ENCODE measurements at regions not wholly inside any gene's neighbourhood (a gene's known extent, or its start where the extent isn't known, plus 50 kb on each side); places are given as distances from the start of the nearest gene placed in this dataset.

DNA sequence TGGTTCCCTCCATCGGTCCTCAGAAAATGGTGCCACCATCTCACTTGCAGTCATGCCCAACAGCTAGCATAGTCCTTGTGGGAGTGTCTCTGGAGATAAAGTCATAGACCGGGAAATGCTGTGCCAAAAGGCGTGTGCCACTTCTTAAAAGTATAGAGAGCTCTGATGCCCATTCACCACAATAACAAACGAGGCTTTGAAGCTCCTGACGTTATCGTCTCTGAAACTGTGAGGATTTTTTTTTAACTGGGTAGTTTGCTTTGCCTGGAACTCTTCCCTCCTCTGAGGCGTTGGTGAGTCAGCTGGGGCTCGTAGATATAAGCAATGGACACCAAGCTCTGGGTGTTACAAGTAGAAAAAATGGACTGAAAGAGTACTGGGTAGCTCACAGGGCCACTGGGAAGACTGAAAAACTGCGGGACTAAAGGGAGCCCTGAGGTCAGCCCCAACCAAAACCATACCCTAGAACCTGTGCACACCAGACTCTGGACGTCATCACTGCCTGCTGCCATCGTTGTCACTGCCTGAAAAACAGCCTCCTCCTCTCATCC is 89.4 kb upstream of the TRIM2 start:
- peak; percentile 81 for DNase-seq
- Histone ChIP-seq H3K36me3 (no peaks in the 10 kb centered on the region), H3K9me3 (no peaks in the 10 kb centered on the region), H3K27me3 (no peaks in the 10 kb centered on the region), H3K4me3 (no peak overlapping the region)

DNA sequence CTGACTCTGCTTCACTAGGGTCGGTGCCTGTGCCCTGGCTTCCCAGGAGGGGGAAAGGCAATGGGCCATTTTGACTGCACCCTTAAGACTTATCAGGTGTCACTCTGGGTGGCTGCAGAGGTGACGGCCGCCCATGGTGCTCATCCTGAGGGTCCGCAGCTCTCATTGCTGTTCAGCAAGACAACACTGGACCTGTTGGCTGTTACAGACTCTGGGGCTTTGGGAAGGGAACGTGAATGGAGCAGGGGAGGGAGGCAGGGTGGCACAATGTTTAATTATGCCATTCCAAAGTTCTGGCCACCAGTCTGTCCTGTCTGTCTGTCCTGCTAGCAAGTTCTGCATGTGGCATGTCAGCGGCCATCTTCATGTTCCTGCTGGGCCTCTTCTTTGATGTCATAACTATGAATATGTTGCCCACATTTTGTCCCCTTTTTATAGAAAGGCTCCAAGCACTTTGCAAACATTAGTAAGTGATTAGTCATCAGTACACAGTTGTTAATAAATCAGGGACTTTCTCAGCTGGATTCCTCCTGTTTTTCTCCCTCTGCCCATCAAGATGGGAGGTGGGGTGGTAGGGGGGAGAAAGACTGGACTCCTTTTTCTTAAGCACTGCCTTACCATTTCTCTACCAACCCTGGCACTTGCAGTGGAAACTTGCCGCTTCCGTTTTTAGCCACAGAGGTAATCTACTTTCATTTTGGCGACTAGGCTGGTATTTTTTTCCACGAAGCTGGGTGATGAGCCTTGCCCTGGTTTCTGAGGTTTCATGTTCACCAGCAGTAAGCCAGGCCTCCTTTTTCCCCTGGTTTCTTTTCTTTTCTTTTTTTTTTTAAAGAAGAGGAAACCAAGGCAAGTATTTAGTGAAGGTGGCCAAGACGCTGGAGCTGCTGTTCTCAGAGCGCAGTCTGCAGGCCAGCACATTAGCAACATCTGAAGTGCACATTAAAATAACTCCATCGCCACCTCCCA is 88.6 kb upstream of the TRIM2 start:
- Histone ChIP-seq H3K9me3 (no peaks in the 10 kb centered on the region), H3K27me3 (no peaks in the 10 kb centered on the region), H3K4me3 (peak overlapping the region; percentile 10; the same call in 1 of the 2 replicates), H3K36me3 (no peaks in the 10 kb centered on the region)
- DNase-seq = peak; percentile 56

DNA sequence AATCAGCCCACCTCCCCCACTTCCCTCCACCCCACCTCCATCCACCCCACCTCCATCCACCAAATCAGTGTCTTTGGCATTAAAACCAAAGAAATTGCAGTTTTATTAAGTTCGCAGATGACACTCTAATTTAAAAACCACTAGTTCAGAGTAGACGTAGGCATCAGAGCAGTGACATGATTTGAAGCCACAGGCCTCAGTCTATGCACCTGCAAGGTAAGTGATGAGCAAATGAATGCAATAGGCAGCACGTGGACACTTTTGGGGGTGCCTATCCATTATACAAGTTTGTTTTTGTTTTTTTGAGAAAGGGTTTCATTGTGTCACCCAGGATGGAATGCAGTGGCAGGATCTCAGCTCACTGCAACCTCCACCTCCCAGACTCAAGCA is 88.0 kb upstream of the TRIM2 start:
- Histone ChIP-seq H3K9me3 (no peaks in the 10 kb centered on the region), H3K36me3 (no peaks in the 10 kb centered on the region), H3K27me3 (no peaks in the 10 kb centered on the region), H3K4me3 (no peak overlapping the region)
- DNase-seq = no peak

DNA sequence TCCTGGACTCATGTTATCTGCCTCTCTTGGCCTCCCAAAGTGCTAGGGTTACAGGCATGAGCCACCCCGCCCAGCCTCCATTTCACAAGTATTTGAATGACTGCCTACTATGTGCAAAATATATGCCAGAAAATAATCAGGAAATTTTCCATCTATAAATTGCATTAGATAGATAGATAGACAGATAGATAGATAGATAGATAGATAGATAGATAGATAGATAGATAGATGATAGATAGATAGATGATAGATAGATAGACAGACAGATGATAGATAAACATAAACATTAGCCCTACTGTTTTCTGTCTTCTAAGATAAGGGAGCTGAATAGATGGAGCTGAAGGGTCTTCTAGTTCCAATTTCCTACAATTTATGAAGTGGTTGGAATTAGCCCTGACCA is 87.4 kb upstream of the TRIM2 start:
- no peak for DNase-seq
- Histone ChIP-seq H3K36me3 (no peaks in the 10 kb centered on the region), H3K4me3 (no peak overlapping the region), H3K27me3 (no peaks in the 10 kb centered on the region), H3K9me3 (no peaks in the 10 kb centered on the region)

DNA sequence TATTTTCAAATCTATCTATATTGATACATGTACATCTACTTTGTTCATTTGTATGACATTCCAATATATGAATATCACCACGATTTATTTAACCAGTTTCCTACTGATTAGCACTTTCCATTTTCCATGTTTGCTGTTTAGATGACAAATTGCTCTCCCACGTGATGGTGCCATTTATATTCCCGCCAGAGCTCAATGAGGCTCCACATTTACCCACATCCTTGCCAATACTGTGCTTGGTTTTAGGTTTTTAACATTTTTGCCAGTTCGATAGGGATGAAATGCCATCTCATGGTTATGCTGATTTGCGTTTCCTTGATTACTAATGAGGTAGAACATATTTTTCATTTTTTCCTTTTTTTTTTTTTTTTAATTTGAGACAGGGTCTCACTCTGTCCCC is 86.7 kb upstream of the TRIM2 start:
- H3K4me3 ChIP-seq = no peak overlapping the region
- no peaks in the 10 kb centered on the region for H3K36me3 ChIP-seq
- H3K27me3 ChIP-seq = no peaks in the 10 kb centered on the region
- no peaks in the 10 kb centered on the region for H3K9me3 ChIP-seq
- DNase-seq = no peak

DNA sequence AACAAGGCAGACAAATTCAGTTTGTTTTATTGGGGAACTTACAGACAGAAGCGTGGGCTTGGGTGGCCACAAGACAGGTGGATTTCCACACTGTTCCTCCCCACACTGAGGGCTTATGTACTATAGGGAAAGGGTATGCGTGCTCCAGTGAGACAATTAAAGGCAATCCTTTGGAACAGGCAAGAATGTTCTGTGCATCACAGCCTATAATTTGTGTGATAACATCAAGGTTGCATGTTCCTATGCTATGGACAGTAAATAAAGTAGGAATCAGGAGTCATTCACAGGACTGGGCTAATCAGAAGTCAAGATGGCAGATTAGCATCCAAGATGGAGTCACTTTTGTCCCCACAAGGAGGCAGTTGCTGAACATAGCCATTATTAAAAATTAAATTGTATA is 84.6 kb upstream of the TRIM2 start:
- H3K4me3 ChIP-seq = no peak overlapping the region
- no peaks in the 10 kb centered on the region for H3K36me3 ChIP-seq
- H3K9me3 ChIP-seq = no peaks in the 10 kb centered on the region
- DNase-seq = no peak
- no peaks in the 10 kb centered on the region for H3K27me3 ChIP-seq

DNA sequence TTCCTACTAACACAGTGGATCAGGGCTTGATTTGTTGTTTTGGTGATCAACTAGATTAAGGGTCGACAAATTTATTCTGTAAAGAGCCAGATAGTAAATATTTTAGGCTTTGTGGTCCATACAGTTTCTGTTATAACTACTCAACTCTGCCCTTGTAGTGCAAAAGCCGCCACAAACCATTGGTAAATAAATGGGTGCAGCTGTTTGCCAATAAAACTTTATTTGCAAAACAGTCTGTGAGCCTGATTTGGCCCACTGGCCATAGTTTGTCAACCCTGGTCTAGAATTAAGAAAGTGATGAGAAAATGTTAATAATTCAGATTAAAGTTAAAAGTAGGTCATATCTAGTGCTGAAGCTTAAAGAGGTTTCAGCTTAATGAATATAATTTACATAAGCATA is 84.0 kb upstream of the TRIM2 start:
- no peak for DNase-seq

DNA sequence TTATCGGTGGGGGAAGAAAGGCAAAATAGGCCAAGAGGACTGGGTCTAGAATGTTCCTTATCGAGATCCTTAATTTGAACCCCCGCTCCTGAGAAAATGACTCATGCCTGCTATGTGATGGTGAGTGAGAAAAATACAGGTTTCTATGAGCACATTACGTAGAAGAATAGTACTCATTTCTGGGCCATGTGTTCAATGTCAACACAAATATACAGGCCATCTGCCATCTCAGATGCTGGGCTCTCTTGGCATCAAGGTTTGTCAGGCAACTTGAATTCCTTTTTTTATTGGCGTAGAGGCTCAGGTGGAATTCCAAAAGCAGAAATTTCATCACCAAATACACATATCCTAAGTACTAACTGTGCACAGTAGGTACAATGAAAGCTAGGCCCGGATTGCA is 81.4 kb upstream of the TRIM2 start:
- DNase-seq = no peak
- Histone ChIP-seq H3K36me3 (no peaks in the 10 kb centered on the region), H3K27me3 (no peaks in the 10 kb centered on the region), H3K9me3 (no peaks in the 10 kb centered on the region), H3K4me3 (no peak overlapping the region)

More for the DNA sequence above, 84.0 kb upstream of the TRIM2 start:
- Histone ChIP-seq H3K36me3 (no peaks in the 10 kb centered on the region), H3K27me3 (no peaks in the 10 kb centered on the region), H3K4me3 (no peak overlapping the region), H3K9me3 (no peaks in the 10 kb centered on the region)

DNA sequence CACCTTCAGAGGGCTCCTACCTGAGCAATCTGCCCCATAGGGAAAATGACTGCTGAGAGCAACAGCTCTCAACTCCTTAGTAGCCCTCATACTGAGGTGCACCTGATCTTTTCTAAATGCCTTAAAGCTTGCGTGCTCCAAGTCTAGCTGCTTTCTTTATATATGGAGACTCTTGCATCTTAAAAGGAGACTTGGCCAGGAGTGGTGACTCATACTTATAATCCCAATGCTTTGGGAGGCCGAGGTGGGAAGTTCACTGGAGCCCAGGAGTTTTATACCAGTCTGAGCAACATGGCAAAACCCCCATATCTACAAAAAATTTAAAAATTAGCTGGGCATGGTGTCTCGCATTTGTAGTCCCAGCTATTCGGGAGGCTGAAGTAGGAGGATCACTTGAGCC is 78.1 kb upstream of the TRIM2 start:
- Histone ChIP-seq H3K36me3 (no peaks in the 10 kb centered on the region), H3K9me3 (no peaks in the 10 kb centered on the region), H3K4me3 (no peak overlapping the region), H3K27me3 (no peaks in the 10 kb centered on the region)
- DNase-seq = no peak

DNA sequence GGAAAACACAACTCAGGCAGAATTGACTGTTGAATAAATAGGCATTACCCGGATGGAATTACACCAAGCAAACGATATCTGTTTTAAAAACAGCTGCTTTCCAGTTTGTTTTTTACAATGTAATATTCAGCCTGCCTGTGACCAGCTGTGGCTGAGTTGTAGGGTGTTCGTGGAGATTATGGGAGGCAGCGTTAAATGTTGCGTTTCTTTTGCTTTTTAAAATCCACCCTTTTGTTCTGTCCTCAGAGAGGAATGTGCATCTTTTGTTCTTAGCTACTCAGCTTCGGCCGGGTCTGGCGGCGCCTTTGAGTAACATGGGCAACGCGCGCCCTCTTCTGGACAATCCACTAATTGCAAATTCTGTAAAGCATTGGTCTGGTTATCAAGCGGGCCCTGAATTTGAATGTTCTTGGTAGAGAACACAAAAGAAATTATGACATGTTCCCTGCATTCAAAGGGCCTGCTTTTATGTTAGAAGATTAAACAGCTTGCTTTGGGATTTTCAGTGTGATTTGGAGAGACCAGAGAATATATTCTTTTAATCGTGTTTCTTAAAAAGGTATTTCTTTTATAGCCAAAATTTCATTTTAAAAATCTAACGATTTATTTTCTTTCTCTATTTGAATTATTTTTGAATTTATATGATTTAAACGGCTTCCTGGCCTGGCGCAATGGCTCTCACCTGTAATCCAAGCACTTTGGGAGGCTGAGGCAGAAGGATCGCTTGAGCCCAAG is 76.3 kb upstream of the TRIM2 start:
- DNase-seq = peak; percentile 52
- H3K27me3 ChIP-seq = no peaks in the 10 kb centered on the region
- H3K4me3 ChIP-seq = no peak overlapping the region

DNA sequence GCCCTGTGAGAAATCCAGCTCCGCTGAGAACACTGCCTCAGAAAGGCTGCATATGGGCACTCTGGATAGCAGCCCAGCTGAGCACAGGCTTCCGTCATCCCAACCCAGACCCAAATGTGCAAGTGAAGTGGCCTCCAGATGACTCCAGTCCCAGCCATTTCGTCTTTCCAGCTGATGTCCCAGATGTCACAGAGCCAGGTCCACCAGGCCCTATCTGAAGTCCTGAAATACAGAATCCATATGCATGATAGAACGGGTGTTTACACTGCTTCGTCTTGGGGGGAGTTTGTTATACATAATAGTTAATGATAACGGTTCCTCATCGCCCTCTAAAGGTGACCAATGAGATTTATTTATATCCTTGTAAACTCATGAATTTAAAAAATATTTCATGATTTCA is 72.6 kb upstream of the TRIM2 start:
- no peak for DNase-seq
- Histone ChIP-seq H3K9me3 (no peaks in the 10 kb centered on the region), H3K36me3 (no peaks in the 10 kb centered on the region), H3K27me3 (no peaks in the 10 kb centered on the region), H3K4me3 (no peak overlapping the region)

More for the DNA sequence above, 76.3 kb upstream of the TRIM2 start:
- Histone ChIP-seq H3K36me3 (no peaks in the 10 kb centered on the region), H3K9me3 (no peaks in the 10 kb centered on the region)

DNA sequence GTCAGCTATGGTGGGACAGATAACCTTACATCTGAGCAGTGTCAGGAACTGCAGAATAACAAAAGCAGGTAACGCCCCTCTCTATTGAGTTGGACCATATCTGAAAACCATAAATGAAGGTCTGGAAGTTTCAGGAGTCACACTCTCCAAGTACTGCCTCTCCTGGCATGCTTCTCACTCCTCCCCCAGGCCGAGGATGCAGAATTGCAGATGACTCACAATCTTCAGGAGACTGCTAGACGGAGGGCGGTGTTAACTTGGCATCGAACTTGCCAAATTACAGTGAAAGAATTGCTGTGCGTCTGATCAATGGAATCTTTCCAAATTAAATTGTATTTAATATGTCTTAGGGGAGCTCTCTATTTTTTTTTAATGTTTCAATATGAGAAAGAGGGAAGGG is 67.1 kb upstream of the TRIM2 start:
- DNase-seq = peak; percentile 89
- H3K9me3 ChIP-seq = no peaks in the 10 kb centered on the region
- H3K36me3 ChIP-seq = no peaks in the 10 kb centered on the region
- H3K27me3 ChIP-seq = no peaks in the 10 kb centered on the region
- no peak overlapping the region for H3K4me3 ChIP-seq

DNA sequence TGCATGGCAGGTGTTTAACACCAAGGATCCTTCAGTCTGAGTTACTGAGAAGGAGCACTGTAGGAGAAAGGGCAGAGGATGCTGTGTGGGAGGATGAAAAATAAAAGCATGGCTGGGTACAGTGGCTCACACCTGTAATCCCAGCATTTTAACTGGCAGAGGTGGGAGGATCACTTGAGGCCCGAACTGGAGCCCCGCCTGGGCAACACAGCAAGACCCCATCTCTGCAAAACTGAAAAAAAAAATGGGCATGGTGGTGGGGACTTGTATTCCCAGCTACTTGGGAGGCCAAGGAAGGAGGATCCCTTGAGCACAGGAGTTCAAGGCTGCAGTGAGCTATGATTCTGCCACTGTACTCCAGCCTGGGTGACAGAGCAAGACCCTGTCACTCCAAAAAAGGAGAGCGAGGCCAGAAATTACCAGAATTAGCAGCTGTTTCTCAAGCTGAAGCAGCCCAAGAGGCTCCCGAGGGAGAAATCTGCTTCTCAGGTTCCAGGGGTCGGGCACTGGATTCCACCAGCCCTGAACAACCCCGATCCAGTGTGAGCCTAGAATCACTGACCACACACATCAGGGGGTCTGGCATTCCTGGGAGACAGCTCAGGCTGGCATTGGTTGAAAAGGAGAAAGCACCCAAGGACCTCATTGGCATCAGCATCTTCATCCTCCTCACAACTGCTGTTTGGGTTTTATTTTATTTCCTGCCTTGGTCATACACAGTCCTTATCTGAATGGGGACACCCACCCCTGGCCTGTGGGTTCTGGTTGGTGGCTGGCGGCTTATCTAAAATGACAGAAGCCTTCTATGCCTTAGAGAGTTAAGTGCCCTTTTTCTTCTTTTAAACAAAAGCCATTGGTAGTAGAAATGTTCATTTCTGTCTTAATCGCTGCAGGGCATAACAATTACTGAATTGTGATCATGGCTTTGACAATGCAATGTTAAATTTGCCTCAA is 66.3 kb upstream of the TRIM2 start:
- Histone ChIP-seq H3K4me3 (no peak overlapping the region), H3K36me3 (no peaks in the 10 kb centered on the region), H3K27me3 (no peaks in the 10 kb centered on the region), H3K9me3 (no peaks in the 10 kb centered on the region)
- DNase-seq = peak; percentile 60

DNA sequence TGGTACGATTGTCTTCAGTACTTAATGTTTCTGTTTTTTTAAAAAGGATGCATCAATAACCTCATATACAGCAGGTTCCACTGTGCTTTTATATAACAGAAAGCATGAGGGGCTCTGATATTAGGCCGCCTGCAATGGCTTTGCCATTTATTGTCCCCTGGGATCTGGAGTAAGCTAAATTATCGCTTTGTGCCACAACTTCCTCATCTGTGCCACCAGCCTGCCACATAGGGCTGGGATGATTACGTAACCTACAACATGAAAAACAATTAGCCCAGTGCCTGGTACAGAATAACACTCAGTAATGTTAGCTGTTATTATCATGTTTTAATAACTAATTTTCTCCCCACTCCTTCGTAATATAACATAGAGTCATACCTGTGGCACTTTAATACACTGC is 65.5 kb upstream of the TRIM2 start:
- H3K9me3 ChIP-seq = no peaks in the 10 kb centered on the region
- no peak for DNase-seq
- H3K27me3 ChIP-seq = no peaks in the 10 kb centered on the region
- H3K4me3 ChIP-seq = no peak overlapping the region
- H3K36me3 ChIP-seq = no peaks in the 10 kb centered on the region

DNA sequence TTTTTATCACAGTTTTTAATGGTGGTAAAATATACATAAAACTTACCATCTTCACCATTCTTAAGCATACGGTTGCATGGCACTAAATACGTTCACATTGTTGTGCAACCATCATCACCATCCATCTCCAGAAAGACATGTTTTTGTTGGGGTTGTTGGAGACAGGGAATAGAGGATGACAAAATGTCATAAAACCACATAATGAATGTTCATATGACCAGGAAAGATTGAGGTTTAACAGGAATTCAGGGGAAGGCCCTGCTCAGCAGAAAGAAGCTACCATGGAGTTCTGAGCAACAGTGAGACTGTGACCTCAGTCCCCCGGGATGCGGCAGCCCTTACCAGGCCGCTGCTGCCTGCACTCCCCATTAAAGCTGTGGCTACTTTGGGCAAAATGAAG is 63.9 kb upstream of the TRIM2 start:
- no peaks in the 10 kb centered on the region for H3K9me3 ChIP-seq
- H3K4me3 ChIP-seq = no peak overlapping the region
- H3K36me3 ChIP-seq = no peaks in the 10 kb centered on the region
- no peaks in the 10 kb centered on the region for H3K27me3 ChIP-seq
- no peak for DNase-seq

DNA sequence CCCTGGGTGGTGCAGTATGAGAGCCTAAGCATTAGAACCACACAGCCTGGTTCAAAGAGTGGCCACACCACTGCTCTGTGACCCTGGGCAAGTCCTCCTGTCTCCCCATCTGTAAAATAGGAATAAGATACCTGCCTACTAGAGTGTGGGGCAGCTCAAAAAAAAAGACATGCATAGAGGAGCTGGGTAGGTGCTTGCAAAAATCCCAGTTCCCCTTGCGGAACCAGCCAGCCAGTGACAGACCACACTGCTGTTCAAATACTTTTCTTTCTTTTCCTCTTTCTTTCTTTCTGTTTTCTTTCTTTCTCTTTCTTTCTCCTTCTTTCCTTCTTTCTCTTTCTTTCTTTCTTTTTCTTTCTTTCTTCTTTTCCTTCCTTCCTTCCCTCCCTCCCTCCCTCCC is 63.0 kb upstream of the TRIM2 start:
- DNase-seq = no peak
- no peaks in the 10 kb centered on the region for H3K9me3 ChIP-seq
- no peak overlapping the region for H3K4me3 ChIP-seq
- no peaks in the 10 kb centered on the region for H3K36me3 ChIP-seq
- H3K27me3 ChIP-seq = no peaks in the 10 kb centered on the region

Measured in MG63 (cell line).